Astrocyte (in vitro differentiated cells and primary cell): ENCODE measurements at regions not wholly inside any gene's neighbourhood (a gene's known extent, or its start where the extent isn't known, plus 50 kb on each side); places are given as distances from the start of the nearest gene placed in this dataset.

Experiments
- DNase-seq: peaks from one replicate; pipeline ENCODE4 v3.0.0-alpha.2; 2010; ENCODE audit warnings: low read depth
- FAIRE-seq: peaks from 2 replicates; lab custom pipeline; 2011; peaks lifted over from hg19 to GRCh38; lab: Jason Lieb, UNC
- H2AFZ ChIP-seq: 2 replicates; pipeline ENCODE4 v1.6.0; 2012; ENCODE audit warnings: low read depth, low read length, inconsistent platforms
- H3K27ac ChIP-seq: 2 replicates; pipeline ENCODE4 v1.5.1; 2011; ENCODE audit warnings: low read depth, low read length, inconsistent platforms
- H3K27me3 ChIP-seq: 2 replicates; pipeline ENCODE4 v1.6.0; 2011; ENCODE audit warnings: low read length, inconsistent platforms; ENCODE audit not compliant: insufficient read depth
- H3K36me3 ChIP-seq: 2 replicates; pipeline ENCODE4 v1.5.1; 2011; ENCODE audit warnings: low read length, inconsistent platforms; ENCODE audit not compliant: insufficient read depth
- H3K4me1 ChIP-seq: 2 replicates; pipeline ENCODE4 v1.5.1; 2011; ENCODE audit warnings: low read length, inconsistent platforms; ENCODE audit not compliant: insufficient read depth
- H3K4me2 ChIP-seq: 2 replicates; pipeline ENCODE4 v1.6.0; 2012; ENCODE audit warnings: low read length, inconsistent platforms
- H3K4me3 ChIP-seq: 2 replicates; pipeline ENCODE4 v1.5.1; 2011; ENCODE audit warnings: low read depth, mild to moderate bottlenecking, low read length, inconsistent platforms; ENCODE audit not compliant: insufficient read depth
- H3K79me2 ChIP-seq: 2 replicates; pipeline ENCODE4 v1.6.0; 2012; ENCODE audit warnings: mild to moderate bottlenecking, low read length, inconsistent platforms; ENCODE audit not compliant: insufficient read depth
- H3K9ac ChIP-seq: 2 replicates; pipeline ENCODE4 v1.6.0; 2012; ENCODE audit warnings: mild to moderate bottlenecking, low read length, inconsistent platforms
- H3K9me3 ChIP-seq: 2 replicates; pipeline ENCODE4 v1.5.1; 2012; ENCODE audit warnings: low read depth, mild to moderate bottlenecking, low read length, inconsistent platforms; ENCODE audit not compliant: insufficient read depth
- H4K20me1 ChIP-seq: 2 replicates; pipeline ENCODE4 v1.6.0; 2012; ENCODE audit warnings: low read length, inconsistent platforms; ENCODE audit not compliant: insufficient read depth
- H3K27ac Mint-ChIP-seq: one replicate; pipeline ENCODE4 v1.8.0; 2021; ENCODE audit warnings: mild to moderate bottlenecking, mixed read lengths; ENCODE audit not compliant: unreplicated experiment
- H3K27me3 Mint-ChIP-seq: one replicate; pipeline ENCODE4 v1.8.0; 2021; ENCODE audit warnings: low read depth, mixed read lengths; ENCODE audit not compliant: unreplicated experiment
- H3K36me3 Mint-ChIP-seq: one replicate; pipeline ENCODE4 v1.8.0; 2021; ENCODE audit warnings: low read depth, mixed read lengths; ENCODE audit not compliant: unreplicated experiment
- H3K4me1 Mint-ChIP-seq: one replicate; pipeline ENCODE4 v1.8.0; 2021; ENCODE audit warnings: low read depth, mixed read lengths; ENCODE audit not compliant: unreplicated experiment
- H3K4me3 Mint-ChIP-seq: one replicate; pipeline ENCODE4 v1.8.0; 2021; ENCODE audit warnings: mild to moderate bottlenecking, moderate library complexity, mixed read lengths; ENCODE audit not compliant: unreplicated experiment
- H3K9me3 Mint-ChIP-seq: one replicate; pipeline ENCODE4 v1.8.0; 2021; ENCODE audit warnings: mild to moderate bottlenecking, mixed read lengths; ENCODE audit not compliant: unreplicated experiment
- EZH2 ChIP-seq: IDR thresholded peaks from 2 replicates; pipeline ENCODE4 v1.6.1; 2012; ENCODE audit warnings: mild to moderate bottlenecking, low read length, inconsistent platforms; ENCODE audit not compliant: insufficient read depth
- TF ChIP-seq, protein P1 (sequence below): IDR thresholded peaks from 2 replicates; pipeline ENCODE4 v1.5.1; 2011; ENCODE audit warnings: low read depth, mild to moderate bottlenecking, inconsistent platforms, low read length, moderate library complexity; ENCODE audit not compliant: insufficient read depth

DNA sequence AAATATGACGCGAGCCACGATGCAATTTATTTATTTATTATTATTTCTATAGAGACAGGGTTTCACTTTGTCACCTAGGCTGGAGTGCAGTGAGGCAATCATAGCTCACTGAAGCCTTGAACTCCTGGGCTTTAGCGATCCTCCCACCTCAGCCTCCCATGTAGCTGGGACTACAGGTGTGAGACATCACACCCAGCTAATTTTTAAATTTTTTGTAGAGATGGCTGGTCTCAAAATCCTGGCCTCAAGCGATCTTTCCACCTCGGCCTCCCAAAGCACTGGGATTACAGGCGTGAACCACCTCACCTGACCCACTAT lies 63.6 kb downstream of the IRF2BP2 start:
- no peaks in the 10 kb centered on the region for H3K27me3 ChIP-seq
- H3K36me3 ChIP-seq, result no peaks in the 10 kb centered on the region
- no peaks in the 10 kb centered on the region for H3K9me3 ChIP-seq
- DNase-seq (no peak), FAIRE-seq (no peak)
- H3K27me3 Mint-ChIP-seq, result peaks cover 6% of the 10 kb centered on the region
- no peak overlapping the region for H3K4me3 ChIP-seq
- H3K4me2 ChIP-seq, result no peak overlapping the region
- H2AFZ ChIP-seq, result no peak overlapping the region
- H3K9ac ChIP-seq, result no peak overlapping the region
- no peak overlapping the region for H3K27ac ChIP-seq
- H4K20me1 ChIP-seq, result no peaks in the 10 kb centered on the region
- H3K36me3 Mint-ChIP-seq, result peaks cover 5% of the 10 kb centered on the region
- no peak overlapping the region for H3K4me3 Mint-ChIP-seq
- TF ChIP-seq EZH2, result no peak
- TF ChIP-seq, protein P1, sequence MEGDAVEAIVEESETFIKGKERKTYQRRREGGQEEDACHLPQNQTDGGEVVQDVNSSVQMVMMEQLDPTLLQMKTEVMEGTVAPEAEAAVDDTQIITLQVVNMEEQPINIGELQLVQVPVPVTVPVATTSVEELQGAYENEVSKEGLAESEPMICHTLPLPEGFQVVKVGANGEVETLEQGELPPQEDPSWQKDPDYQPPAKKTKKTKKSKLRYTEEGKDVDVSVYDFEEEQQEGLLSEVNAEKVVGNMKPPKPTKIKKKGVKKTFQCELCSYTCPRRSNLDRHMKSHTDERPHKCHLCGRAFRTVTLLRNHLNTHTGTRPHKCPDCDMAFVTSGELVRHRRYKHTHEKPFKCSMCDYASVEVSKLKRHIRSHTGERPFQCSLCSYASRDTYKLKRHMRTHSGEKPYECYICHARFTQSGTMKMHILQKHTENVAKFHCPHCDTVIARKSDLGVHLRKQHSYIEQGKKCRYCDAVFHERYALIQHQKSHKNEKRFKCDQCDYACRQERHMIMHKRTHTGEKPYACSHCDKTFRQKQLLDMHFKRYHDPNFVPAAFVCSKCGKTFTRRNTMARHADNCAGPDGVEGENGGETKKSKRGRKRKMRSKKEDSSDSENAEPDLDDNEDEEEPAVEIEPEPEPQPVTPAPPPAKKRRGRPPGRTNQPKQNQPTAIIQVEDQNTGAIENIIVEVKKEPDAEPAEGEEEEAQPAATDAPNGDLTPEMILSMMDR, result no peak
- H3K4me1 Mint-ChIP-seq, result peaks cover 37% of the 10 kb centered on the region
- no peaks in the 10 kb centered on the region for H3K9me3 Mint-ChIP-seq
- no peaks in the 10 kb centered on the region for H3K79me2 ChIP-seq
- H3K4me1 ChIP-seq, result peaks cover 27% of the 10 kb centered on the region
- H3K27ac Mint-ChIP-seq, result peak overlapping the region; percentile 82

DNA sequence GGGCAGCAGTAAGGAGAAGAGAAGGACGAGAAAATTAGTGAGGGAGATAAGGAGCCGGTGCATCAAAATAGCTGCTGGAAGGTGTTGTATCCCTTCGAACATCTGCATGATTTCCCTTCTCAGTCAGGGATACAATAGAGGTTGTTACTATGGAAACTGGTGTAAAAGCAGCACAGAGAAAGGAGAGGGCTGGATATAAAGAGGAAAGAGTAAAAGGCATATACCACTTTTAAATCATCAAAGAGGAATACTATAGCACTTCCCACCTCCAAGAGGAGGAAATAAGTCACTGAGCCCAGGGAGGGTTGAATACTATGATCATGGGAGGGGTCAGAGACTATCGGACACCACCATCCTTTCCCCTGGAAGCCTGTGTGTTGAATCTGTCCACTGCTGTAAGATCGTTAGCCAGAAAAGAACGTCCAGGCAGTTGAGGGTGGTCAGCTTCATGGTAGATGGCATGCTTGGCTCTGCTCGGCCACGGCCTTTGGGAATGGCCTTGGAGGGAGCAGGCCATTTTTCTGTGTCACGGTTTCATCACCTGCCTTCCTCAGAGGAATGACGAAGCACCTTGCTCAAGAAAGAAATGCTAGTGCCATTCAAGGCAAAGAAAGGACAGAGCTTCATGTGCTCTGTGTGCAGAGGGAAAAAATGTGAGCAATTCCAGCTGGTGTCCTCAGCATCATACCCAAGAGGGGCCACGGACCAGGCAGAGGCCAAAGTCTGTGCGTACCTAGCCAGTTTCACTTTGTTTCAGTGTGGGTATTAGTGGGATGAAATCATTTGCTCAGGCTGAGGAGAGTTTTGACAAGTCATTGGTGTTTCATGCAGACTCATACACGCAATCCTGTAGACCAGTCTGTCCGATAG lies 64.2 kb downstream of the IRF2BP2 start:
- DNase-seq, result no peak
- Histone ChIP-seq H3K27ac (no peak overlapping the region), H3K4me1 (peaks cover 29% of the 10 kb centered on the region), H3K9ac (peak overlapping the region; percentile 1), H3K36me3 (no peaks in the 10 kb centered on the region), H3K4me2 (no peak overlapping the region), H3K79me2 (no peaks in the 10 kb centered on the region), H3K27me3 (no peaks in the 10 kb centered on the region), H3K4me3 (no peak overlapping the region), H2AFZ (no peak overlapping the region), H4K20me1 (no peaks in the 10 kb centered on the region), H3K9me3 (no peaks in the 10 kb centered on the region)
- Mint-ChIP-seq H3K36me3 (peaks cover 5% of the 10 kb centered on the region), H3K4me1 (peaks cover 37% of the 10 kb centered on the region), H3K9me3 (no peaks in the 10 kb centered on the region), H3K4me3 (peak overlapping the region; percentile 2), H3K27me3 (peaks cover 6% of the 10 kb centered on the region), H3K27ac (peak overlapping the region; percentile 88)
- no peak for FAIRE-seq
- TF ChIP-seq, protein P1, result no peak
- no peak for TF ChIP-seq EZH2

DNA sequence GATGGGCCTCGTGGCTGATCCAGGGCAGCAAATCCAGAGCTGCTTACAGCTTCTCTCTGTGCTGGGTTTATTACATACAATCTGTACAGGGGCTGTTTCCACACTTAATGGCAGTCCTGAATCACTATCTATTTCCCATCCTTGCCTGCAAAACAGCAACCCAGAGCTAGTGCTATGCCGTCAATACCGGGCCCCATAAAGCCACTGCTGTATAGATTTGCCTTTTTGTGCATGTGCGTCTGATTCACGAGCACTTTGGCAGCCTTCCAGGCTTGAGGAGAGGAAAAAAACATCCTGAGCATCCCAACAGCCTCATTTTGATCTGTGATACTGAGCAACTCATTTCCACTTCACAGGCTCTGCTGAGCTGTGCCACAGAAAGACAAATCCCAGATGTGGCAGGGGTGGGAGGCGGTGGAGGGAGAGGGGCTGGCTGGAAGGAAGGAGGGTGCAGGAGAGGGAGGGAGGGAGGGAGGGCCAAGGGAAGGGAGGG lies 65.2 kb upstream of the TARBP1 start:
- H3K27ac ChIP-seq, result peak overlapping the region; percentile 59
- Mint-ChIP-seq H3K36me3 (peaks cover 2% of the 10 kb centered on the region), H3K27me3 (peaks cover 6% of the 10 kb centered on the region), H3K9me3 (no peaks in the 10 kb centered on the region), H3K4me1 (peaks cover 37% of the 10 kb centered on the region), H3K4me3 (no peak overlapping the region), H3K27ac (peak overlapping the region; percentile 88)
- H3K36me3 ChIP-seq, result no peaks in the 10 kb centered on the region
- peak; percentile 93 for DNase-seq
- no peaks in the 10 kb centered on the region for H3K79me2 ChIP-seq
- no peaks in the 10 kb centered on the region for H3K9me3 ChIP-seq
- FAIRE-seq, result peak; percentile 49
- peak overlapping the region; percentile 66 for H3K9ac ChIP-seq
- no peak overlapping the region for H2AFZ ChIP-seq
- TF ChIP-seq, protein P1, result no peak
- no peak for TF ChIP-seq EZH2
- peak overlapping the region; percentile 79 for H3K4me2 ChIP-seq
- H4K20me1 ChIP-seq, result no peaks in the 10 kb centered on the region
- peaks cover 29% of the 10 kb centered on the region for H3K4me1 ChIP-seq
- no peaks in the 10 kb centered on the region for H3K27me3 ChIP-seq
- no peak overlapping the region for H3K4me3 ChIP-seq
